Karpas-422 (cell line): ENCODE measurements at regions not wholly inside any gene's neighbourhood (a gene's known extent, or its start where the extent isn't known, plus 50 kb on each side); places are given as distances from the start of the nearest gene placed in this dataset.
A peak's percentile ranks its signal among the peaks of the same experiment; 100 is the strongest.

Source experiments
- DNase-seq: peaks from one replicate; pipeline ENCODE4 v3.0.0-alpha.2; 2015
- H2AFZ ChIP-seq: fragments of 200-600 bp; sonication (generic); 2 replicates; pipeline ENCODE4 v1.6.1; 2014; ENCODE audit warnings: antibody characterized with exemption, low read length, mixed read lengths
- H3K27ac ChIP-seq: fragments of 200-600 bp; sonication (generic); 2 replicates; pipeline ENCODE4 v1.5.1; 2014; ENCODE audit warnings: mild to moderate bottlenecking, low read length, moderate library complexity
- H3K27me3 ChIP-seq: fragments of 200-600 bp; sonication (generic); 2 replicates; pipeline ENCODE4 v1.6.1; 2014; ENCODE audit warnings: low read length, mixed read lengths
- H3K36me3 ChIP-seq: fragments of 200-600 bp; sonication (generic); 2 replicates; pipeline ENCODE4 v1.6.1; 2014; ENCODE audit warnings: low read length, mixed read lengths; ENCODE audit not compliant: insufficient read depth
- H3K4me1 ChIP-seq: fragments of 200-600 bp; sonication (generic); 2 replicates; pipeline ENCODE4 v1.6.1; 2014; ENCODE audit warnings: mild to moderate bottlenecking, low read length, mixed read lengths
- H3K4me2 ChIP-seq: fragments of 200-600 bp; sonication (generic); 2 replicates; pipeline ENCODE4 v1.6.1; 2014; ENCODE audit warnings: low read length, low read depth, mild to moderate bottlenecking; ENCODE audit not compliant: poor library complexity, severe bottlenecking
- H3K4me3 ChIP-seq: fragments of 200-600 bp; sonication (generic); 2 replicates; pipeline ENCODE4 v1.5.1; 2014; ENCODE audit warnings: mild to moderate bottlenecking, antibody characterized with exemption, low read length, mixed read lengths
- H3K79me2 ChIP-seq: fragments of 200-600 bp; sonication (generic); 2 replicates; pipeline ENCODE4 v1.6.1; 2014; ENCODE audit warnings: mild to moderate bottlenecking, low read length, mixed read lengths
- H3K9ac ChIP-seq: fragments of 200-600 bp; sonication (generic); 2 replicates; pipeline ENCODE4 v1.6.0; 2014; ENCODE audit warnings: low read length
- H3K9me2 ChIP-seq: fragments of 200-600 bp; sonication (generic), shearing (Covaris generic); replicated peaks from 2 replicates; pipeline ENCODE4 v1.6.0; 2014; ENCODE audit warnings: mild to moderate bottlenecking, low read length, moderate library complexity; ENCODE audit not compliant: insufficient read depth
- H3K9me3 ChIP-seq: fragments of 300-700, 200-600 bp; sonication (generic); 2 replicates; pipeline ENCODE4 v1.6.1; 2014; ENCODE audit warnings: low read length, mixed read lengths
- H4K20me1 ChIP-seq: fragments of 200-600 bp; sonication (generic); 2 replicates; pipeline ENCODE4 v1.6.1; 2014; ENCODE audit warnings: mild to moderate bottlenecking, antibody characterized with exemption, low read length, low read depth; ENCODE audit not compliant: insufficient read depth

GRCh38 chr3:117518364-117518763, 808.8 kb downstream of the TUSC7 start:
- H3K27ac ChIP-seq, result no peak overlapping the region
- no peaks in the 10 kb centered on the region for H3K9me3 ChIP-seq
- no peaks in the 10 kb centered on the region for H3K27me3 ChIP-seq
- H3K9ac ChIP-seq, result no peak overlapping the region
- H4K20me1 ChIP-seq, result no peaks in the 10 kb centered on the region
- H2AFZ ChIP-seq, result no peak overlapping the region
- DNase-seq, result no peak
- H3K4me3 ChIP-seq, result no peak overlapping the region
- H3K9me2 ChIP-seq, result no peaks in the 10 kb centered on the region
- no peaks in the 10 kb centered on the region for H3K4me1 ChIP-seq
- H3K36me3 ChIP-seq, result no peaks in the 10 kb centered on the region
- H3K79me2 ChIP-seq, result no peaks in the 10 kb centered on the region
- no peak overlapping the region for H3K4me2 ChIP-seq

DNA sequence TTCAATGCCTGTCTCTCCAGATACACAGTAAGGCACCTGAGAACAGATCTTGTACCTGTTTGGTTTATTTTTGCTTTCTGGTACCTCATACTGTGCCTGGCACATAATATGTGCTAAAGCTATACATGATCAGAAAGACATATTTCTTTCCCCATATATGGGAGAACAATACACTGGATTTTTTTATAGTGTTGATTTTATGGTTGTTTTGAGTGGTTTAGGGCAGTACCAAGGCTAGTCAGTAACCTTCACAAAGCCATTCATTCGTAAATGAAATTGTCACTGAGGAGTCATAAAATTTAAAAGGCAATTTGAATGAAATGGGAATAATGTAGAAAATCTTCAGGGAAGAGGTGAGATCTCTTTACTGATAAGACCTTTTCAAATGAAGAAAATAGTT, 810.2 kb downstream of the TUSC7 start:
- Histone ChIP-seq H3K27me3 (no peaks in the 10 kb centered on the region), H3K9me3 (no peaks in the 10 kb centered on the region), H3K4me2 (no peak overlapping the region), H3K9ac (no peak overlapping the region), H4K20me1 (no peaks in the 10 kb centered on the region), H3K27ac (no peak overlapping the region), H3K36me3 (no peaks in the 10 kb centered on the region), H3K4me1 (no peaks in the 10 kb centered on the region), H2AFZ (no peak overlapping the region), H3K79me2 (no peaks in the 10 kb centered on the region), H3K9me2 (no peaks in the 10 kb centered on the region), H3K4me3 (no peak overlapping the region)
- no peak for DNase-seq

DNA sequence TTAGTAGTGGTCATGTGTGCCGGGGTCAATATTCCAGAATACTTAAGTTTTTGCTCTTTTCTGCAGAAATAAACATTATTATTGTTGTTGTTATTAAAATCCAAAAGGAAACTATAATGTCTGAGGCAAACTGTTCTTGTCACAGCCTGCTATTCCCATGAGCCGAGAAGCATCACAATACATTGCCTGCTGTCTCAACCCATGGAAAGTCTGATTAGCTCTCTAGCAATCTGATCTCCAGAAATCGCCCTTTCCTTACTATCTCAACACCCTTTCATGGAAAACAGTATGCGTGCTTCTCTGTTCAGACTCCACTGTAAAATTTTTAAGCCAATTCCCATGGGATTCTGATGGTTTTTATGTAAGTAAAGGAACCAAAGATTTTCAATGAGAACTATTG, 811.0 kb downstream of the TUSC7 start:
- H3K9ac ChIP-seq, result no peak overlapping the region
- no peaks in the 10 kb centered on the region for H3K79me2 ChIP-seq
- no peak overlapping the region for H2AFZ ChIP-seq
- H3K27me3 ChIP-seq, result no peaks in the 10 kb centered on the region
- DNase-seq, result no peak
- H3K9me2 ChIP-seq, result no peaks in the 10 kb centered on the region
- H3K9me3 ChIP-seq, result no peaks in the 10 kb centered on the region
- no peaks in the 10 kb centered on the region for H4K20me1 ChIP-seq
- no peak overlapping the region for H3K27ac ChIP-seq
- no peak overlapping the region for H3K4me3 ChIP-seq
- no peak overlapping the region for H3K4me2 ChIP-seq
- H3K4me1 ChIP-seq, result no peaks in the 10 kb centered on the region
- no peaks in the 10 kb centered on the region for H3K36me3 ChIP-seq

DNA sequence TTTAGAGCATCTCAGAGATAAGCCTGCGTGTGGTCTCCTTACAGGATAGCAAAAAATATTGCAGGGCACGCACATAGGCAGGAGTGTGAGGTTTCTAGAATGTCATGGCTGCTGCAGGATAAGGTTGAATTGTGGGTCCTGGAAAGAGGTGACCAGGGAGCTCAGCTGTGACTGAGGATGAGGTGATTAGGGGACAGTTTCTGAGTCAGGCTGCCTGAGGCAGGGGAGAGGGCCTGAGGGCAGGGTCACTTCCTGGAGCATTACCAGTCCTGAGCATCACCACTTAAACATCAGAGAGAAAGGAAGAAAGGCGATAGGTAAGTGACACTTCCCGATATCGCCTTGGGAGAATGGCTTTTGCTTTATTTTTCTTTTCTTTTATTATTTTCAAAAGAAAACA, 813.8 kb downstream of the TUSC7 start:
- no peak overlapping the region for H3K27ac ChIP-seq
- H3K79me2 ChIP-seq, result no peaks in the 10 kb centered on the region
- no peaks in the 10 kb centered on the region for H3K27me3 ChIP-seq
- H3K9me2 ChIP-seq, result no peaks in the 10 kb centered on the region
- no peak overlapping the region for H3K9ac ChIP-seq
- no peaks in the 10 kb centered on the region for H3K36me3 ChIP-seq
- H3K4me3 ChIP-seq, result no peak overlapping the region
- no peaks in the 10 kb centered on the region for H3K9me3 ChIP-seq
- H2AFZ ChIP-seq, result no peak overlapping the region
- H3K4me1 ChIP-seq, result no peaks in the 10 kb centered on the region
- no peak for DNase-seq
- H3K4me2 ChIP-seq, result no peak overlapping the region
- no peaks in the 10 kb centered on the region for H4K20me1 ChIP-seq

GRCh38 chr3:117524890-117525289, 815.3 kb downstream of the TUSC7 start:
- no peaks in the 10 kb centered on the region for H3K79me2 ChIP-seq
- no peak overlapping the region for H3K4me3 ChIP-seq
- H4K20me1 ChIP-seq, result no peaks in the 10 kb centered on the region
- H3K4me1 ChIP-seq, result no peaks in the 10 kb centered on the region
- no peak overlapping the region for H2AFZ ChIP-seq
- H3K27me3 ChIP-seq, result no peaks in the 10 kb centered on the region
- DNase-seq, result no peak
- H3K36me3 ChIP-seq, result no peaks in the 10 kb centered on the region
- H3K27ac ChIP-seq, result no peak overlapping the region
- H3K9me3 ChIP-seq, result no peaks in the 10 kb centered on the region
- no peak overlapping the region for H3K9ac ChIP-seq
- no peaks in the 10 kb centered on the region for H3K9me2 ChIP-seq
- H3K4me2 ChIP-seq, result no peak overlapping the region

DNA sequence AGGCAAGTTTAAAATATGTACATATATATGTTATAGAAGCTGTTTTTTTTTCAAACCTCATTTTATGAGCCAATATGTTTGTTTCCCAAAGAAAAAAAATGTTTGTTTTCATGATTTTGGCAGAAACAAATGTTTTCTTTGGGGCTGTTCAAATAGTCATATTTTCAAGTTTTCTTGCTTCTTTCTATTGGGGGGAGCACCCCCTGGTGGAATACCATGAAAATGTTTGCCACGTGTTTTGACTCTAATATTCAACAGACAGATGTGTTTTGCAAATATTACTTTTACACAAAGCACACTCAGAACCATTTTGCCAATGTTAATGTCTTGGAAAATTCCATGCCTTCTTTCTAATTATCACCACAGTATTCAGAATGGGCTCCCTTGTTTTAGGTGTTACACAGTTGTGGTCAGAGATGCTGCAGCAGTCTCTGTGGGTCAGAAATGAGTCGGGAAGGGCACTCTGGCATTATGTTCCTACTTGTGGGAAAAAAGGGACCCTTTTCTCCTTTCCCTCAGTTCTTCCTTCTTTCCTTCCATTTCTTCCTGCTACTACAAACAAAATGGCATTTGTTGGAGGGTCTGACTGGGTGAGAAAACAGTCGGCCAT, 817.0 kb downstream of the TUSC7 start:
- no peaks in the 10 kb centered on the region for H3K27me3 ChIP-seq
- no peak overlapping the region for H3K9ac ChIP-seq
- H3K9me2 ChIP-seq, result no peaks in the 10 kb centered on the region
- H3K36me3 ChIP-seq, result no peaks in the 10 kb centered on the region
- no peak overlapping the region for H2AFZ ChIP-seq
- no peaks in the 10 kb centered on the region for H3K9me3 ChIP-seq
- H3K27ac ChIP-seq, result no peak overlapping the region
- no peaks in the 10 kb centered on the region for H3K79me2 ChIP-seq
- no peak overlapping the region for H3K4me2 ChIP-seq
- peak; percentile 67 for DNase-seq
- no peaks in the 10 kb centered on the region for H3K4me1 ChIP-seq
- H4K20me1 ChIP-seq, result no peaks in the 10 kb centered on the region
- H3K4me3 ChIP-seq, result no peak overlapping the region

- no peak for DNase-seq
- no peak overlapping the region for H3K4me2 ChIP-seq
- H3K9me2 ChIP-seq, result no peaks in the 10 kb centered on the region
- H3K9me3 ChIP-seq, result no peaks in the 10 kb centered on the region
- no peaks in the 10 kb centered on the region for H3K27me3 ChIP-seq
- no peaks in the 10 kb centered on the region for H3K36me3 ChIP-seq
- H3K27ac ChIP-seq, result no peak overlapping the region
- H3K4me3 ChIP-seq, result no peak overlapping the region
- no peaks in the 10 kb centered on the region for H3K79me2 ChIP-seq
- H4K20me1 ChIP-seq, result no peaks in the 10 kb centered on the region
- no peak overlapping the region for H2AFZ ChIP-seq
- no peaks in the 10 kb centered on the region for H3K4me1 ChIP-seq
- no peak overlapping the region for H3K9ac ChIP-seq
Observed at GRCh38 chr3:117527346-117527745, 817.8 kb downstream of the TUSC7 start.

- Histone ChIP-seq H3K4me2 (no peak overlapping the region), H3K27me3 (no peaks in the 10 kb centered on the region), H3K27ac (no peak overlapping the region), H3K36me3 (no peaks in the 10 kb centered on the region), H3K9ac (no peak overlapping the region), H4K20me1 (no peaks in the 10 kb centered on the region), H3K9me3 (no peaks in the 10 kb centered on the region), H3K4me3 (no peak overlapping the region), H3K9me2 (no peaks in the 10 kb centered on the region), H3K79me2 (no peaks in the 10 kb centered on the region), H2AFZ (no peak overlapping the region), H3K4me1 (no peaks in the 10 kb centered on the region)
- DNase-seq, result no peak
Observed at GRCh38 chr3:117528688-117529087, 819.1 kb downstream of the TUSC7 start.
